Epithelial cell of proximal tubule (primary cell): ENCODE measurements at regions not wholly inside any gene's neighbourhood (a gene's known extent, or its start where the extent isn't known, plus 50 kb on each side); places are given as distances from the start of the nearest gene placed in this dataset.

Experiments
- DNase-seq: peaks from one replicate; pipeline ENCODE4 v3.0.0-alpha.2; 2011; ENCODE audit warnings: low read depth
- H3K4me3 ChIP-seq: 2 replicates; pipeline ENCODE4 v1.5.1; 2011; ENCODE audit warnings: low read depth, mild to moderate bottlenecking, low read length
- CTCF ChIP-seq: conservative IDR thresholded peaks from 2 replicates; pipeline ENCODE4 v1.5.1; 2012; ENCODE audit warnings: low read depth, mild to moderate bottlenecking, low read length

- DNase-seq, result no peak
- H3K4me3 ChIP-seq, result no peak overlapping the region
- TF ChIP-seq CTCF, result no peak
Observed at GRCh38 chr1:8077602-8078001, 51.5 kb upstream of the ERRFI1 start.

- peak; percentile 76 for DNase-seq
- H3K4me3 ChIP-seq, result no peak overlapping the region
- TF ChIP-seq CTCF, result no peak
Observed at GRCh38 chr1:8077120-8077573, 51.0 kb upstream of the ERRFI1 start.

GRCh38 chr1:8076176-8076575, 50.1 kb upstream of the ERRFI1 start:
- DNase-seq, result no peak
- TF ChIP-seq CTCF, result no peak
- H3K4me3 ChIP-seq, result no peak overlapping the region
